ENCODE measurements at regions not wholly inside any gene's neighbourhood (a gene's known extent, or its start where the extent isn't known, plus 50 kb on each side); places are given as distances from the start of the nearest gene placed in this dataset.

- Mint-ChIP-seq H3K36me3 (ENCODE audit: low read depth, unreplicated experiment) (no peaks in the 10 kb centered on the region), H3K4me3 (ENCODE audit: unreplicated experiment) (no peak overlapping the region), H3K27me3 (ENCODE audit: unreplicated experiment) (no peaks in the 10 kb centered on the region), H3K4me1 (ENCODE audit: unreplicated experiment) (no peaks in the 10 kb centered on the region), H3K27ac (ENCODE audit: unreplicated experiment) (no peak overlapping the region), H3K9me3 (ENCODE audit: unreplicated experiment) (no peaks in the 10 kb centered on the region)
- DNase-seq (ENCODE audit: low spot score), result peak; percentile 88
- TF ChIP-seq CTCF (IDR thresholded peaks at IDR 0.05; ENCODE audit: unreplicated experiment), result peak; percentile 84
Observed at GRCh38 chr14:30270200-30271161, 288.5 kb upstream of the G2E3 start.

GRCh38 chr14:30271811-30272323 lies 287.1 kb upstream of the G2E3 start:
- H3K27ac Mint-ChIP-seq (ENCODE audit: unreplicated experiment), result no peak overlapping the region
- H3K4me1 Mint-ChIP-seq (ENCODE audit: unreplicated experiment), result no peaks in the 10 kb centered on the region
- H3K4me3 Mint-ChIP-seq (ENCODE audit: unreplicated experiment), result no peak overlapping the region
- no peaks in the 10 kb centered on the region for H3K36me3 Mint-ChIP-seq (ENCODE audit: low read depth, unreplicated experiment)
- no peak for DNase-seq (ENCODE audit: low spot score)
- peaks cover 2% of the 10 kb centered on the region for H3K27me3 Mint-ChIP-seq (ENCODE audit: unreplicated experiment)
- TF ChIP-seq CTCF (IDR thresholded peaks at IDR 0.05; ENCODE audit: unreplicated experiment), result no peak
- H3K9me3 Mint-ChIP-seq (ENCODE audit: unreplicated experiment), result no peaks in the 10 kb centered on the region

GRCh38 chr14:30272848-30273832 lies 285.8 kb upstream of the G2E3 start:
- no peak for TF ChIP-seq CTCF (IDR thresholded peaks at IDR 0.05; ENCODE audit: unreplicated experiment)
- no peak overlapping the region for H3K27ac Mint-ChIP-seq (ENCODE audit: unreplicated experiment)
- no peaks in the 10 kb centered on the region for H3K9me3 Mint-ChIP-seq (ENCODE audit: unreplicated experiment)
- no peaks in the 10 kb centered on the region for H3K36me3 Mint-ChIP-seq (ENCODE audit: low read depth, unreplicated experiment)
- no peaks in the 10 kb centered on the region for H3K4me1 Mint-ChIP-seq (ENCODE audit: unreplicated experiment)
- H3K27me3 Mint-ChIP-seq (ENCODE audit: unreplicated experiment), result peaks cover 2% of the 10 kb centered on the region
- no peak overlapping the region for H3K4me3 Mint-ChIP-seq (ENCODE audit: unreplicated experiment)
- DNase-seq (ENCODE audit: low spot score), result no peak

GRCh38 chr14:30275604-30276003 lies 283.4 kb upstream of the G2E3 start:
- H3K4me1 Mint-ChIP-seq (ENCODE audit: unreplicated experiment), result no peaks in the 10 kb centered on the region

More at GRCh38 chr14:30275604-30276003, 283.4 kb upstream of the G2E3 start:
- peaks cover 2% of the 10 kb centered on the region for H3K27me3 Mint-ChIP-seq (ENCODE audit: unreplicated experiment)
- H3K27ac Mint-ChIP-seq (ENCODE audit: unreplicated experiment), result no peak overlapping the region
- H3K9me3 Mint-ChIP-seq (ENCODE audit: unreplicated experiment), result no peaks in the 10 kb centered on the region
- no peak for DNase-seq (ENCODE audit: low spot score)
- no peak overlapping the region for H3K4me3 Mint-ChIP-seq (ENCODE audit: unreplicated experiment)
- no peak for TF ChIP-seq CTCF (IDR thresholded peaks at IDR 0.05; ENCODE audit: unreplicated experiment)
- no peaks in the 10 kb centered on the region for H3K36me3 Mint-ChIP-seq (ENCODE audit: low read depth, unreplicated experiment)
